ENCODE measurements at regions not wholly inside any gene's neighbourhood (a gene's known extent, or its start where the extent isn't known, plus 50 kb on each side); places are given as distances from the start of the nearest gene placed in this dataset.

DNA sequence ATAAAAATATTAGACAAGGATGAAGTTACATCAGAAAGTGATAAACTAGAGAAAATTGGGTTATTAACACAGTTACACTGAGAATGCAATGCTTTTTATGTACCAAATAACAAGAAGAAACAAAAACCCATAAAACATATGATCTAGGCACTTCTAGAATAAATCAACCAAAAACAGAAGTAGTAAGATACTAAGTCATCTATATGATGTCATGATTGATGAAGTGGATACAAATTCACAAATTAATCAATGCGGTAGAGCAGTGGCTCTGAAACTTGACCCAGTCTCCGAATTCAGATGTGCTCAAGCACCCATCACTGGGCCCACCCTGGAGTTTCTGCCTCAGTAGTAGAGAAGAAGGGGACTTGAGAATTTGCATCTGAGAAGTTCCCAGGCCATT is 112.1 kb upstream of the SSTR4 start:
- H3K4me3 Mint-ChIP-seq, result no peak overlapping the region
- H3K56ac ChIP-seq (ENCODE audit: insufficient read length, low read depth, low read length), result no peak overlapping the region
- H2BK15ac ChIP-seq (ENCODE audit: low read depth, low read length), result no peak overlapping the region
- no peak overlapping the region for H2AFZ ChIP-seq (ENCODE audit: low read length)
- no peak overlapping the region for H3K9ac ChIP-seq (ENCODE audit: extremely low read depth, insufficient read length, low read length)
- H3K79me1 ChIP-seq (ENCODE audit: insufficient read depth, low read depth, low read length, poor library complexity, severe bottlenecking), result no peaks in the 10 kb centered on the region
- no peak overlapping the region for H3K18ac ChIP-seq (ENCODE audit: insufficient read length, low read depth, low read length)
- WGBS (ENCODE audit: extremely low coverage, insufficient read length, low lambda C conversion rate), result no CpG with 5 or more reads among the region's 2 CpGs
- no peaks in the 10 kb centered on the region; the same call in 1 of the 2 replicates for H3K4me1 ChIP-seq (ENCODE audit: insufficient read depth, low read length)
- no peaks in the 10 kb centered on the region for H3K36me3 Mint-ChIP-seq (ENCODE audit: insufficient read depth in 1 of 3, low read depth in 3 of 3)
- H3T11ph ChIP-seq (ENCODE audit: low read length), result no peak overlapping the region
- H4K20me1 ChIP-seq (ENCODE audit: control insufficient read depth, insufficient read depth, insufficient read length), result no peaks in the 10 kb centered on the region
- no peak overlapping the region for H2BK20ac ChIP-seq (ENCODE audit: low read depth, low read length, poor library complexity, severe bottlenecking)
- no peak overlapping the region for H3K4ac ChIP-seq (ENCODE audit: low read depth, low read length)
- H3K27ac ChIP-seq (ENCODE audit: insufficient read length, low read depth, low read length), result no peak overlapping the region
- H3K27me3 Mint-ChIP-seq (ENCODE audit: low read depth), result peaks cover 14% of the 10 kb centered on the region
- H3K23ac ChIP-seq (ENCODE audit: insufficient read length, low read depth, low read length), result no peak overlapping the region
- TF ChIP-seq, protein P1, sequence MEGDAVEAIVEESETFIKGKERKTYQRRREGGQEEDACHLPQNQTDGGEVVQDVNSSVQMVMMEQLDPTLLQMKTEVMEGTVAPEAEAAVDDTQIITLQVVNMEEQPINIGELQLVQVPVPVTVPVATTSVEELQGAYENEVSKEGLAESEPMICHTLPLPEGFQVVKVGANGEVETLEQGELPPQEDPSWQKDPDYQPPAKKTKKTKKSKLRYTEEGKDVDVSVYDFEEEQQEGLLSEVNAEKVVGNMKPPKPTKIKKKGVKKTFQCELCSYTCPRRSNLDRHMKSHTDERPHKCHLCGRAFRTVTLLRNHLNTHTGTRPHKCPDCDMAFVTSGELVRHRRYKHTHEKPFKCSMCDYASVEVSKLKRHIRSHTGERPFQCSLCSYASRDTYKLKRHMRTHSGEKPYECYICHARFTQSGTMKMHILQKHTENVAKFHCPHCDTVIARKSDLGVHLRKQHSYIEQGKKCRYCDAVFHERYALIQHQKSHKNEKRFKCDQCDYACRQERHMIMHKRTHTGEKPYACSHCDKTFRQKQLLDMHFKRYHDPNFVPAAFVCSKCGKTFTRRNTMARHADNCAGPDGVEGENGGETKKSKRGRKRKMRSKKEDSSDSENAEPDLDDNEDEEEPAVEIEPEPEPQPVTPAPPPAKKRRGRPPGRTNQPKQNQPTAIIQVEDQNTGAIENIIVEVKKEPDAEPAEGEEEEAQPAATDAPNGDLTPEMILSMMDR (conservative IDR thresholded peaks at IDR 0.05), result no peak
- no peak overlapping the region for H3K27ac Mint-ChIP-seq
- no peaks in the 10 kb centered on the region for H3K9me3 Mint-ChIP-seq
- no peak overlapping the region for H2AK5ac ChIP-seq (ENCODE audit: insufficient read length, low read length)
- H3K14ac ChIP-seq (ENCODE audit: insufficient read depth, low read length), result no peak overlapping the region
- no peak overlapping the region for H3K4me2 ChIP-seq (ENCODE audit: insufficient read depth, insufficient read length, low read length)
- H4K91ac ChIP-seq (ENCODE audit: insufficient read length, low read depth, low read length), result no peak overlapping the region
- DNase-seq, result no peak
- H3K9me3 ChIP-seq (ENCODE audit: control insufficient read depth, low read depth, low read length), result no peaks in the 10 kb centered on the region
- no peak overlapping the region for H4K8ac ChIP-seq (replicated peaks; ENCODE audit: insufficient read length, low read depth, low read length)
- no peak overlapping the region for H2BK120ac ChIP-seq (ENCODE audit: low read depth, low read length, poor library complexity, severe bottlenecking)
- no peaks in the 10 kb centered on the region for H3K79me2 ChIP-seq (ENCODE audit: insufficient read depth, low read length)
- H2BK12ac ChIP-seq (ENCODE audit: insufficient read length, low read depth, low read length), result no peak overlapping the region
- no peaks in the 10 kb centered on the region for H3K27me3 ChIP-seq (ENCODE audit: insufficient read depth, low read length)
- no peak overlapping the region for H4K5ac ChIP-seq (ENCODE audit: insufficient read length, low read depth, low read length)
- no peak overlapping the region for H2BK5ac ChIP-seq (ENCODE audit: insufficient read length, low read length)
- peaks cover 5 to 10% of the 10 kb centered on the region in 2 experiments; a peak in 2 of 4 replicates for H3K4me1 Mint-ChIP-seq
- no peaks in the 10 kb centered on the region for H3K23me2 ChIP-seq (ENCODE audit: insufficient read length, low read depth, low read length, poor library complexity, severe bottlenecking)
